ENCODE measurements at regions not wholly inside any gene's neighbourhood (a gene's known extent, or its start where the extent isn't known, plus 50 kb on each side); places are given as distances from the start of the nearest gene placed in this dataset.

DNA sequence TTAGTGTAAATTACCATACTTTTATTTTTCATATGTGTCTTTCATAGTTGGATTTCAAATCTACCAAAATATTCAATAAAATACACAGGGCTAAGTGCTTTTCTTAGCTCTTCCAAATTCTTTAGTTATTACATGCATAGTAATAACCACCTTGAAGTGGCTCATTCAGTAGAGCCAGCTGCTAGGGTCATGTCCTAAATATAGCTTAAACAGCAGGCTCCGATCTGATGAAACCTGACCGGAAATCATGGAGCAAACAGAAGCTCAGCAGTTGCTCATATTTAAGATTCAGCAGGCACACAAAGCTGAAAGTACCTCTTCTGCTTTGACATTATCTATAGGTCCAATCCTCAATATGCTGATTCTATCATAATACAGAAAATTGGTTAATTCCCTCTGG is 1470.4 kb downstream of the ADGRL3 start:
- no peak for TF ChIP-seq CTCF (IDR thresholded peaks at IDR 0.05)
- TF ChIP-seq POLR2AphosphoS5 (IDR thresholded peaks at IDR 0.05; ENCODE audit: insufficient read depth in 1 of 2, low read depth in 1 of 2) = no peak
